AG04449 (cell line): ENCODE measurements at regions not wholly inside any gene's neighbourhood (a gene's known extent, or its start where the extent isn't known, plus 50 kb on each side); places are given as distances from the start of the nearest gene placed in this dataset.

Experiments used
- CTCF ChIA-PET: fragments of 350-600 bp; formaldehyde crosslinking; extraction: SDS; loops from one replicate; lab custom pipeline; 2021; ENCODE audit warnings: antibody characterized with exemption; lab: Yijun Ruan, JAX
- POLR2A ChIA-PET: fragments of 400-600, 350-600 bp; formaldehyde crosslinking; extraction: SDS; loops from one replicate; lab custom pipeline; 2020; ENCODE audit warnings: antibody characterized with exemption, inconsistent platforms; lab: Yijun Ruan, JAX
- DNase-seq: peaks from one replicate; pipeline ENCODE4 v3.0.0-alpha.2; 2010; ENCODE audit warnings: low read depth, low spot score
- H3K4me3 ChIP-seq: 2 replicates; pipeline ENCODE4 v1.5.1; 2011; ENCODE audit warnings: low read depth, mild to moderate bottlenecking, control low read depth, low read length
- TF ChIP-seq, protein P1 (sequence below): IDR thresholded peaks from one replicate; pipeline ENCODE4 v1.5.1; 2011; ENCODE audit warnings: mild to moderate bottlenecking, moderate library complexity, low read length, control low read depth, inconsistent platforms; ENCODE audit not compliant: insufficient read depth; ENCODE audit errors: missing control alignments

DNA sequence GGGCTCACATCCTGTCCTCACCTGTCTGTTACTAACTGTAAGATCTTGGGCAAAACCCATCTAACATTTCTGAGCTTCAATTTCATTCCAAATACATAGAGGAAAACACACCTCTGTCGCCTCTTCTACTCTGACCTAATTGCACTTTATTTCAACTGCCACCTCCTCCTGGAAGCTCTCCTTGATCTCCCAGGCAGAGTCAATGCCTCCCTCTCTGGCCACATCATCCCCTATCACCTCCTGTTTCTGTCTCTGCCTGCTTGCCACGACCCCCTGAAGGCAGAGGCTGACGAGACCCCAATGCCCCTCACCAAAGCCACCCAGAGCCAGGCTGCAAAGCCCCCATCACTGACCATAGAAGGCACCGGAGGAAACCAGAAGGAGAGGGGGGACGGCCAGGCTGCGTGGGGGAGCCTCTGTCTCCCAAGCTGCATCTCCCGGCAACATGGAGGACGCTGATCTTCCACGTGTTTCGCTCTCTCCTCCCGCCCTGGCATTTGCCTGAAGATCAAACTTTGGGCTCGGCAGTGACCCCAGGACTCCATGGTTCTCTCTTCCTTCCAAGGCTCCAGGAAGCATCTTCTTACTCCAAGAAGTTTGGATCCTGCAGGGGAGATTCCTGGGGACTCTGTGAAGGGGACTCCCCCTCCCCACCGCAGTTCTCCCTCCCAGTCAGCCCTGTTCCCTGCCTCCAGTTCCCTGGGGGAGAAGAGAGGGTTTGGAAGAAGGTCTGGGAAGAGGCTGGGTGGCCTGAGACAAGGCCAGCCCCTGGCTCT lies 50.1 kb upstream of the BCL11B start:
- ChIA-PET CTCF (interaction anchor here (1.5 to 1.6 kb wide), 2 partner anchors 94 to 95 kb away, joined by 4 read pairs; no protein-coding TSS in a partner anchor), POLR2A (no interaction called here)
- H3K4me3 ChIP-seq: no peak overlapping the region
- DNase-seq: no peak
- TF ChIP-seq, protein P1, sequence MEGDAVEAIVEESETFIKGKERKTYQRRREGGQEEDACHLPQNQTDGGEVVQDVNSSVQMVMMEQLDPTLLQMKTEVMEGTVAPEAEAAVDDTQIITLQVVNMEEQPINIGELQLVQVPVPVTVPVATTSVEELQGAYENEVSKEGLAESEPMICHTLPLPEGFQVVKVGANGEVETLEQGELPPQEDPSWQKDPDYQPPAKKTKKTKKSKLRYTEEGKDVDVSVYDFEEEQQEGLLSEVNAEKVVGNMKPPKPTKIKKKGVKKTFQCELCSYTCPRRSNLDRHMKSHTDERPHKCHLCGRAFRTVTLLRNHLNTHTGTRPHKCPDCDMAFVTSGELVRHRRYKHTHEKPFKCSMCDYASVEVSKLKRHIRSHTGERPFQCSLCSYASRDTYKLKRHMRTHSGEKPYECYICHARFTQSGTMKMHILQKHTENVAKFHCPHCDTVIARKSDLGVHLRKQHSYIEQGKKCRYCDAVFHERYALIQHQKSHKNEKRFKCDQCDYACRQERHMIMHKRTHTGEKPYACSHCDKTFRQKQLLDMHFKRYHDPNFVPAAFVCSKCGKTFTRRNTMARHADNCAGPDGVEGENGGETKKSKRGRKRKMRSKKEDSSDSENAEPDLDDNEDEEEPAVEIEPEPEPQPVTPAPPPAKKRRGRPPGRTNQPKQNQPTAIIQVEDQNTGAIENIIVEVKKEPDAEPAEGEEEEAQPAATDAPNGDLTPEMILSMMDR: no peak
